AML-193 (cell line): ENCODE measurements at regions not wholly inside any gene's neighbourhood (a gene's known extent, or its start where the extent isn't known, plus 50 kb on each side); places are given as distances from the start of the nearest gene placed in this dataset.
A peak's percentile ranks its signal among the peaks of the same experiment; 100 is the strongest.

Experiments
- DNase-seq, 2 experiments: peaks; one replicate each; lab custom pipeline; 2025; lab: John Stamatoyannopoulos, UW

- no peak for DNase-seq
These were observed 70.8 kb upstream of the NXT1 start for GRCh38 chr20:23279836-23280235.

DNA sequence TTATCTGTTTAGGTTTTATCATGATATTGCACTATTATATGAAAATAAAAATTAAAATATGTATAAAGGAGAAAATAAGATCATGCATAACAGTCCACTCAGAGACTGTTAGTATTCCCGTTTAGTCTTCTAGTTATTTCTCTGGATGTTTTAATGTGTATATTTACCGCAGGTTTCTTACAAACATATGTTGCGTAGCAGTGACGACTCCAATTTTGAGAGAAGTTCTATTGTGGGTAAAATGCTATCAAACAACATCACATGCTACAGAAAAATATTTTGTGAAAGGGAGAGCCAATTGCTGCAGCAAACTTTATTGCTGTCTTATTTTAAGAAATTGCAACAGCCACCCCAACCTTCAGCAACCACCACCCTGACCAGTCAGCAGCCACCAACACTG, 72.4 kb upstream of the NXT1 start:
- no peak for DNase-seq

GRCh38 chr20:23277316-23277715, 73.3 kb upstream of the NXT1 start:
- no peak for DNase-seq

DNA sequence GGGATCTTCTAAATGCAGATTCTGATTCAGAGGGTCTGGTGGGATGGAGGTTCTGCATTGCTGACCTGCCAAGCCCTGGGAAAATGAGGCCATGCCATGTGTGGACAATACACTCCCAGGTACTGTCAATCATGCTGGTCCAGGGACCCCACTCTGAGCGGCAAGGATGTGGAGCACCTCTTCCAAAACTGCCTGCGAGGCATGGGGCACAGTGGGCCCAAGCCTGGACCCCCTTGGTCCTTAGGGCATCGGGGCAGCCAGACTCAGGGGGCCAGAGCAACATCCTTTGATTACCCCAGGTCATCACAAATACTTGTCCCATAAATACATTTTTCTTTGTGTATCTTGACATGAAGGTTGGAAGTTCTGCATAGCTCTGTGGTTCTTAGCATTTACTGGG, 76.8 kb upstream of the NXT1 start:
- DNase-seq: no peak

DNA sequence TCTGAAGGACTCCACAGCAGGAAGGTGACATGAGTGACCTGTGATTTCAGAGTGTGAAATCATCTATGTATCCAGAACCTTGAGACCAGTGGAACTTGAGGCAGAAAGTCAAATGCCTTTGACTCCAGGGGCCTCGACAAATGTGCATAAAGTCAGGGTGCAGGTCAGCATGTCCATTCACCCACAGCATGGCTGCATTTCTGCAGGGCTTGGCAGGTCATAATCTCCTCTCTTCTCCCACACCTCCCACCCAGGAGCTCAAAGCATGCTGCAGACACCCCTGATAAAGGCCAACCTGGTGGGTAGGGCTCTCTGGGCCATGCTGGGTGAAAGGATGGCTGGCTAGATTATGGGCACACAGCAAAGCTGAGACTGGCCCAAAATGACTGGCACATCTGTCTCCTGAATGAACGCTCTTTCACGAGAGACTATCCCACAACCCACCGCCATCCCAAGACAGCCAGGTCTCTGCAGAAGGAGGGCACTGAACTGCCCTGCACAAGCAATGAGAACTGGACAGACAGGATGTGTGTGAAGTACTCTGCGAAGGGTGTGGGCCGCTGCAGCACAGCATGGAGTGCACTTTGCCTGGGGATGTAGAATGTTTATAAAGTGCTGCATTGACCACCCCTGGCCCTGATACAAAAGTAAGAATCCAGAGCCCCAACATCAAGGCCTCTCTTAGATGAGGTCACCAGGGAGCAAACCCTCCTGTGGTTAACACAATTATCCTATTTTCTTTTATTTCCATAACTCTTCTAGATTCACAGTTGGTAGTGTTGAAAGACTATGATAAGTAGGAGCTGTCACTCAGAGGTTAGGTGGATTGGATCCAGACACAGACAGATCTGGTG, 78.2 kb upstream of the NXT1 start:
- no peak for DNase-seq

DNA sequence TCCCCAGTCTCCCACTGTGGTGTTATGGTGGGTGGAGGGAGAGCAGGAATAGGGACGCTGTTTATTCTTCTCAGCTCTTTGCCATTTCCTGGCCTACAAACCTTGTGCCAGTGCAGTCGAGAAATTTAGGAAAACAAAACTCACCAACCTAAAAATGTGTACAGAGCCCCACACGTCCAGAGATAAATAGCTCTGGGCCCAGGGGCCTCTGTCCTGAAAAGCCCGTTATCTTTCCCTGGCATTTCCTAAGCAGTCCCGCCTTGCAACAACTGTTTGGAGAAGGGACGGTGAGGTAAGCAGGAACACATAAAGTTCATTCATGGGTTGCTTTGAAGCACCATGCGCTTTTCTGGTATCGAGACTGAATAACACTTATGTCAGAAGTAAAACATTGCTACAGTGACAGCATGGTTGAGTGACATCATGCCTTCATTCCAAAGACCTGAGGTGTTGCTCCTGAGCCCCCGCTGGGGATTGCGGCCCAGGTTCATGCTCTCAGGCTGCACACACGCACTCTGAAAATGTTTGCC, 80.1 kb upstream of the NXT1 start:
- no peak for DNase-seq

DNA sequence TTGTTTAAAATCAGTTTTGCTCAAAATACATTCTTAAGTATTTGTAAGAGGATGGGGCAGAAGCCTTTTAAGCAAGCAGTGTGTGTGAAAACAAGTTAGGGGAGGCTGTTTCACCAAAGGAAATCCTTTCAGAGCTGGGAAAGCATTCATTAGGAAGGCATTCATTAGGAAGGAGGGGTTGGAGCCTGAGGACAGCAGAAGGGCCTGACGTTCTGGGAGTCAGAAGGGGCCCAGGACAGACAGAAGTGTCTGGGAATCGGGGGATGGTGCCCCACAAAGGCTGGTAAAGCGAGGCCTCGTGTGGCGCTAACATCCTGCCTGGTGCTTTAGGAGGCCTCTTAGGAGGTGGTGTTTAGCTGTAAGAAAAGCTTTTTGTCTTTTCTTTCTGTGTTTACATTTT, 80.6 kb upstream of the NXT1 start:
- no peak for DNase-seq

GRCh38 chr20:23268792-23269354, 81.7 kb upstream of the NXT1 start:
- no peak for DNase-seq

GRCh38 chr20:23267909-23268308, 82.7 kb upstream of the NXT1 start:
- no peak for DNase-seq

DNA sequence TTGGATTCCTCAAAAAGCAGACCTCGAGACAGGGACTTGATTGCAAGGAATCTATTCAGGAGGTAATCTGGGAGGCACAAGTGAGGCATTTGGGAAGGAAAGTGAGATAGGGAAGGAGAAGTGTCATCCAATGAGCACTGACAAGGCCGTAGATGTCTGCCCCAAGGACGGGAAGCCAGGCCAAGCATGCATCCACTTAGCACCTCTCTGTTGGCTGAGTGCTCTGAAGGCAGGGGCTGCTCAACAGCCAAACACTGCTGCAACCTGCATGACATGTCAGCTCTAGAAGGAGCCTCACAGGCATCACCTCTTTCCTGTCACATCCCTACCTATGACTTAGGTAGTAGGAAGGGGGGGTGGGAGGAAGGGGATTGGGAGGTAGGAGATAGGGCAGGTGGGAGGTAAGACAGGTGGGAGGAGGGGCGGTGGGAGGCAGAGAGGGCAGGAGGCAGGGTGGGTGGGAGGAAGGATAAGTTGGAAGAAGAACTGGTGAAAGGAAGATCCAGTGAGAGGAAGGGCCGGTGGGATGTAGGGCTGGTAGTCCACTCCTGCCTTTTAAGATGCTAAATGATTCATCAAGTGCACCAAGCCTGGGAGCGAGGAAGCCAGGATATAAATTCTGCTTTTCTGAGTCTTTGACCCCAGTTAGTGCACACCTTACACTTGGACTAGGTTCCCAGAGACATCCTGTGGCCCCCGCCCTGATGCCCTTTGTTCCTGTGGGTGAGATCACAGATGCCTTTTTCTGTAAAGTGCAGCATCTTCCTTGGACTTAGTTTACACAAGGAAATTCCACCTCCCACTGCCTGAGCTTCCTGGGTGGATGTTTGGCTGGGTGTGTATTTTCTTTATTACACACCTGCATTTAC, 83.8 kb upstream of the NXT1 start:
- DNase-seq: no peak

GRCh38 chr20:23265226-23265625, 85.4 kb upstream of the NXT1 start:
- no peak for DNase-seq

GRCh38 chr20:23264545-23264944, 86.0 kb upstream of the NXT1 start:
- DNase-seq: no peak

- DNase-seq: no peak
These were observed 90.3 kb upstream of the NXT1 start for GRCh38 chr20:23260181-23260840.

GRCh38 chr20:23258747-23259121, 91.9 kb upstream of the NXT1 start:
- DNase-seq: no peak

DNA sequence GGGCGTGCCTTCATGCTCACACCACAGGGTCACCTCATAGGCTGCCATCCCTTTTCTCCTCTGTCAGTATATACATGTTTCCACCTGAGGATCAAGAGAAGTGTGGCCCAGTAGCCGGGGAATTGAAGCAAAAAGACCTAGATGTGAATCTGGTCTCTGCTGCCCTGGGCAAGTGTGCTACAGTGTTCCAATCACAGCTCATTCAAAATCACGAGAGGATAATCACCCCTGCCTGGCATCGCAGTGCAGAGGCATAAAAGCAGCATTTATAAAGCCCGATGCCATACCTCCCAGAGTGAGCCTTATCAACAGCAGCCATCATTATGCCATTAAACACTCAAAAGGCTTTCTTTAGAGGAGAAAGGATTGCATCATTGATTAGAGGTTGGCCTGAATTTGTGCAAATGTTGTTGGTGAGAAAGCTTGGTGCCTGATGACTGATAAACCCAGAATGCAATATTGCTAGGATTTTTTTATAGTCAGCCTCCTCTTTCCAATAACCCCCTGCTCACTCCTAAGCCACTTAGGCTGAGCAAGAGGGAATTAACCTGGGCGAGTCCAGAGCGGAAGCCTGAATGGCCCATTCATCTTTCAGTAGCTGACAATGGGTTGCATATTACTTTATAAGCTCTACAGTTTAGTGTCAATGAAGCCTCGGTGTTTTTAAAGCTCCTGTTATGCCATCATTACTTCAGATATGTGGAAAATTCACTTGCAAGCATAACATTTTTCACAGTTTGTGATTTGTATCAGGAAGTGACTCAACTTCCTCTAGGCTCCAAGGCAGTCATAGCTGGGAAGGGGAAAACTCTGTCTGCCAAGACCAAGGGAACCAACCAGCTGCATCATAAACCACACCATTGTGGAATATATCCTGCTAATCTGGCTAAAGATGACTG, 92.5 kb upstream of the NXT1 start:
- peak; percentile 13 to 36 for DNase-seq

DNA sequence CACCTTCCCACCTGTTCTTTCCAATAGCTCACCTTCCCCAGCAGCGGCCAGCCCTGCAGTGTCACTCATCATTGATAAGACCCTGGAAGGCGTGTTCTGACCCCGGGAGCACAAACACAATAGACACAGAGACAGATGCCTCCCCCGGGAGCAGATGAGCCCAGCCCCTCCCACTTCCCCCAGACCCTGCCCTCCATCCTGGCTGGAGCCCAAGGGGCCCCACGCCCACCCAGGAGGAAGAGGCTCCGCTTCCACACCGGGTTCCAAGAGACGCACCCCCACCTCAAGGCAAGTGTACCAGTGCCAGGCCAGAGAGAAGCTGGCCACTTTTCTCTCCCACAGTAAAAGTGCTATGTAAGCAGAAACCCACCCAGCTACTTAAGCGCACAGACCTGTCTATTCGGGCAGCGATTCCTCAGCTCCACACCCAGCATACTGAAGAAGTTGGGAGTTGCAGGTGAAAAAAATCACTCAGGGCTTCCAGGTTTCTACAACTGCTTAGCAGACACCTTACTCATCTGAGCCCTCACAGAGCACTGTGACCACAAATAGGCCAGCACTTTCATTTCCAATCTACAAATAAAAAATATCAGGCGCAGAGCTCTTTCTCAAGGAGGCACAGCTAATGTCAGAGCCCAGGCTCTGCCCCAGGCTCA, 93.4 kb upstream of the NXT1 start:
- DNase-seq: no peak

- DNase-seq: no peak
These were observed 94.7 kb upstream of the NXT1 start for GRCh38 chr20:23255716-23256385.

DNA sequence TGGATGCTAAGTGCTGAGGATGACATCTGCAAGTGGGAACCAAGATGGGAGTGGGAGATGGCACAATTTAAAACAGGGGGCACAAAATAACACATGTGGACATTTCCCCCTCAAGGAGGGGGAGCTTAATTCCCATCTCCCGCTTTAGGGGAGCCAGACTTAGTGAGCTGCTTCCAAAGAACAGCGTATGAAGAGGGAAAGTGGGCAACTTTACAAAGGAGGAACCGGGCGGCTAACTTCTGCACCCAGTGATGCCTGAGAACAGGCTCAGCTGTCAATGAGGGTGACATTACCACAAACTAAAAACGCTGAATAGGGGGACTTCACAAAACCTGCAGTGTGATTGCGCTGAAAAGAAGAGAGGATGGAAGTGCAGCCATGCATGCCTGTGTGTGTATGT, 95.5 kb upstream of the NXT1 start:
- no peak for DNase-seq

- no peak for DNase-seq
These were observed 96.1 kb upstream of the NXT1 start for GRCh38 chr20:23254505-23254904.

- no peak for DNase-seq
These were observed 96.6 kb upstream of the NXT1 start for GRCh38 chr20:23254034-23254433.
